ENCODE measurements at regions not wholly inside any gene's neighbourhood (a gene's known extent, or its start where the extent isn't known, plus 50 kb on each side); places are given as distances from the start of the nearest gene placed in this dataset.
"Not testable (repeated sequence)": the region's sequence is repeated elsewhere in the genome, so short reads cannot be mapped to it uniquely, and the experiment has no call there.

DNA sequence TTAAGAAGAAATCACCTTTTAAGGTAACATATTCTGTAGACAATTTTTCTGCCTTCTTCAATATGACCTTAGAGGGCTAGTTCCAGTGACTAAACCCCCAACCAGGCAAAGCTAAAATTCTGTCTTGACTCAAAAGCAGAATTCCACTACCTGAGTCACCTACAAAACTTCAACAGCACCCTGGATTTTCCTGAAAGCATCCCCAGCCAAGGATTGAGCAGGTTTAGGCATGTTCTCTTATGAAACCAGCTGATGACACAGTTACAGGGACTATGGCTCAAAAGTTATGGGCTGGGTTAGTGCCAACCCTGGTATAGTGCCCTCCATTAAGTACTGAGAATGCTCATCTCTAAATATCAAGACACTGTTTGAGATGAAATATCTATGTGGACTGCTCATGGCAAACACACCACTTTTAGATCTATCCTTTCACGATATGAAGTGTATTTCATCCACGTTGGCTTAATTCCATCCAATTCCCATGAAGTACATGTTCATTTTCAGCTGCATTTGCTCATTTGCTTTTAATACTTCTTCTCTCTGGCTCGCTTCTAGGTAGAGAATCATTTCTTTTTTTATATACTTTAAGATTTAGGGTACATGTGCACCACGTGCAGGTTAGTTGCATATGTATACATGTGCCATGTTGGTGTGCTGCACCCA, 53.6 kb upstream of the TNFAIP3 start:
- no peak for TF ChIP-seq GABPA (IDR thresholded peaks at IDR 0.05; ENCODE audit: low read depth)
- TF ChIP-seq POLR2AphosphoS5 (IDR thresholded peaks at IDR 0.05; ENCODE audit: low read depth), result no peak
- TF ChIP-seq, protein P1, sequence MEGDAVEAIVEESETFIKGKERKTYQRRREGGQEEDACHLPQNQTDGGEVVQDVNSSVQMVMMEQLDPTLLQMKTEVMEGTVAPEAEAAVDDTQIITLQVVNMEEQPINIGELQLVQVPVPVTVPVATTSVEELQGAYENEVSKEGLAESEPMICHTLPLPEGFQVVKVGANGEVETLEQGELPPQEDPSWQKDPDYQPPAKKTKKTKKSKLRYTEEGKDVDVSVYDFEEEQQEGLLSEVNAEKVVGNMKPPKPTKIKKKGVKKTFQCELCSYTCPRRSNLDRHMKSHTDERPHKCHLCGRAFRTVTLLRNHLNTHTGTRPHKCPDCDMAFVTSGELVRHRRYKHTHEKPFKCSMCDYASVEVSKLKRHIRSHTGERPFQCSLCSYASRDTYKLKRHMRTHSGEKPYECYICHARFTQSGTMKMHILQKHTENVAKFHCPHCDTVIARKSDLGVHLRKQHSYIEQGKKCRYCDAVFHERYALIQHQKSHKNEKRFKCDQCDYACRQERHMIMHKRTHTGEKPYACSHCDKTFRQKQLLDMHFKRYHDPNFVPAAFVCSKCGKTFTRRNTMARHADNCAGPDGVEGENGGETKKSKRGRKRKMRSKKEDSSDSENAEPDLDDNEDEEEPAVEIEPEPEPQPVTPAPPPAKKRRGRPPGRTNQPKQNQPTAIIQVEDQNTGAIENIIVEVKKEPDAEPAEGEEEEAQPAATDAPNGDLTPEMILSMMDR (IDR thresholded peaks at IDR 0.05; ENCODE audit: insufficient read depth, low read length), result no peak
- no peak for TF ChIP-seq REST (IDR thresholded peaks at IDR 0.05; ENCODE audit: insufficient replicate concordance, low read depth)
- TF ChIP-seq SPI1 (IDR thresholded peaks at IDR 0.05; ENCODE audit: borderline replicate concordance, low read depth), result no peak
- no peaks in the 10 kb centered on the region for H3K27me3 ChIP-seq (ENCODE audit: insufficient read depth, poor library complexity, severe bottlenecking)
- DNase-seq (ENCODE audit: low read depth in 1 of 2, low spot score in 1 of 2), result no peak
- H3K4me3 ChIP-seq (replicated peaks; ENCODE audit: insufficient read depth, low read length), result no peak overlapping the region
- no peak overlapping the region for H3K27ac ChIP-seq (replicated peaks)

DNA sequence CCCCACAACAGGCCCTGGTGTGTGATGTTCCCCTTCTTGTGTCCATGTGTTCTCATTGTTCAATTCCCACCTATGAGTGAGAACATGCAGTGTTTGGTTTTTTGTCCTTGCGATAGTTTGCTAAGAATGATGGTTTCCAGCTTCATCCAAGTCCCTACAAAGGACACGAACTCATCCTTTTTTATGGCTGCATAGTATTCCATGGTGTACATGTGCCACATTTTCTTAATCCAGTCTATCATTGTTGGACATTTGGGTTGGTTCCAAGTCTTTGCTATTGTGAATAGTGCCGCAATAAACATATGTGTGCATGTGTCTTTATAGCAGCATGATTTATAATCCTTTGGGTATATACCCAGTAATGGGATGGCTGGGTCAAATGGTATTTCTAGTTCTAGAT, 53.0 kb upstream of the TNFAIP3 start:
- not testable (repeated sequence) for H3K27me3 ChIP-seq (ENCODE audit: insufficient read depth, poor library complexity, severe bottlenecking); DNase-seq (ENCODE audit: low read depth in 1 of 2, low spot score in 1 of 2); H3K27ac ChIP-seq (replicated peaks); H3K4me3 ChIP-seq (replicated peaks; ENCODE audit: insufficient read depth, low read length)

GRCh38 chr6:137815692-137816091, 51.4 kb upstream of the TNFAIP3 start:
- no peak overlapping the region for H3K27ac ChIP-seq (replicated peaks)
- DNase-seq (ENCODE audit: low read depth in 1 of 2, low spot score in 1 of 2), result no peak
- no peak overlapping the region for H3K4me3 ChIP-seq (replicated peaks; ENCODE audit: insufficient read depth, low read length)
- no peak for TF ChIP-seq POLR2AphosphoS5 (IDR thresholded peaks at IDR 0.05; ENCODE audit: low read depth)
- TF ChIP-seq REST (IDR thresholded peaks at IDR 0.05; ENCODE audit: insufficient replicate concordance, low read depth), result no peak
- H3K27me3 ChIP-seq (ENCODE audit: insufficient read depth, poor library complexity, severe bottlenecking), result no peaks in the 10 kb centered on the region

- peak in 1 of 2 experiments; percentile 21 for DNase-seq (ENCODE audit: low read depth in 1 of 2, low spot score in 1 of 2)
- Histone ChIP-seq H3K27ac (replicated peaks) (no peak overlapping the region), H3K27me3 (ENCODE audit: insufficient read depth, poor library complexity, severe bottlenecking) (no peaks in the 10 kb centered on the region), H3K4me3 (replicated peaks; ENCODE audit: insufficient read depth, low read length) (no peak overlapping the region)
- TF ChIP-seq GABPA (IDR thresholded peaks at IDR 0.05; ENCODE audit: low read depth) (no peak), POLR2AphosphoS5 (IDR thresholded peaks at IDR 0.05; ENCODE audit: low read depth) (no peak), REST (IDR thresholded peaks at IDR 0.05; ENCODE audit: insufficient replicate concordance, low read depth) (no peak), SPI1 (IDR thresholded peaks at IDR 0.05; ENCODE audit: borderline replicate concordance, low read depth) (no peak)
- TF ChIP-seq, protein P1 (IDR thresholded peaks at IDR 0.05; ENCODE audit: insufficient read depth, low read length), result no peak
These were observed 50.9 kb upstream of the TNFAIP3 start for GRCh38 chr6:137816133-137816579.

Measured in HL-60 (cell line).